Neural cell (in vitro differentiated cells): ENCODE measurements at regions not wholly inside any gene's neighbourhood (a gene's known extent, or its start where the extent isn't known, plus 50 kb on each side); places are given as distances from the start of the nearest gene placed in this dataset.

Experiments
- H2AFZ ChIP-seq: fragments of 200-600, 300-800 bp; sonication (generic), shearing (Covaris generic); 2 replicates; pipeline ENCODE4 v1.6.0; 2014; ENCODE audit warnings: low read depth, mild to moderate bottlenecking, antibody characterized with exemption, low read length, moderate library complexity
- H3F3A ChIP-seq: fragments of 200-600 bp; shearing (Covaris generic); 2 replicates; pipeline ENCODE4 v1.6.1; 2016; ENCODE audit warnings: mild to moderate bottlenecking, moderate library complexity, mixed read lengths, antibody characterized with exemption, low read length; ENCODE audit not compliant: insufficient read depth, poor library complexity, severe bottlenecking
- H3K27ac ChIP-seq: fragments of 200-600, 300-800 bp; sonication (generic), shearing (Covaris generic); 2 replicates; pipeline ENCODE4 v1.5.1; 2014; ENCODE audit warnings: mild to moderate bottlenecking, low read length, moderate library complexity
- H3K27me3 ChIP-seq: fragments of 300-800, 200-600 bp; sonication (generic), shearing (Covaris generic); 2 replicates; pipeline ENCODE4 v1.6.0; 2014; ENCODE audit warnings: mild to moderate bottlenecking, low read depth, low read length, moderate library complexity; ENCODE audit not compliant: insufficient read depth
- H3K36me3 ChIP-seq: fragments of 300-800, 200-600 bp; sonication (generic), shearing (Covaris generic); 2 replicates; pipeline ENCODE4 v1.5.1; 2014; ENCODE audit warnings: mild to moderate bottlenecking, antibody characterized with exemption, low read length, moderate library complexity; ENCODE audit not compliant: insufficient read depth
- H3K4me2 ChIP-seq: fragments of 300-800, 200-600 bp; sonication (generic), shearing (Covaris generic); 2 replicates; pipeline ENCODE4 v1.6.0; 2014; ENCODE audit warnings: mild to moderate bottlenecking, low read length
- H3K4me3 ChIP-seq: fragments of 300-800, 200-600 bp; sonication (generic), shearing (Covaris generic); 2 replicates; pipeline ENCODE4 v1.5.1; 2014; ENCODE audit warnings: mild to moderate bottlenecking, low read length, moderate library complexity
- H3K79me2 ChIP-seq: fragments of 200-600 bp; shearing (Covaris generic); replicated peaks from 2 replicates; pipeline ENCODE4 v1.6.0; 2014; ENCODE audit warnings: mild to moderate bottlenecking, low read length, moderate library complexity; ENCODE audit not compliant: insufficient read depth
- H3K9ac ChIP-seq: fragments of 300-800, 200-600 bp; sonication (generic), shearing (Covaris generic); 2 replicates; pipeline ENCODE4 v1.6.1; 2016; ENCODE audit warnings: mild to moderate bottlenecking, low read length, mixed read lengths
- H3K9me2 ChIP-seq: fragments of 200-600 bp; shearing (Covaris generic); 2 replicates; pipeline ENCODE4 v1.6.1; 2016; ENCODE audit warnings: mild to moderate bottlenecking, low read length, mixed read lengths; ENCODE audit not compliant: insufficient read depth
- H3K9me3 ChIP-seq: fragments of 200-600, 300-800 bp; sonication (generic), shearing (Covaris generic); 2 replicates; pipeline ENCODE4 v1.6.1; 2016; ENCODE audit warnings: mild to moderate bottlenecking, mixed run types, low read length, moderate library complexity, mixed read lengths
- H4K20me1 ChIP-seq: fragments of 200-600 bp; shearing (Covaris generic); 2 replicates; pipeline ENCODE4 v1.6.1; 2016; ENCODE audit warnings: mild to moderate bottlenecking, mixed run types; ENCODE audit not compliant: insufficient read depth
- EP300 ChIP-seq: fragments of 450-650 bp; conservative IDR thresholded peaks from 2 replicates; pipeline ENCODE4 v1.6.1; 2014; ENCODE audit warnings: antibody characterized with exemption, mild to moderate bottlenecking, moderate library complexity; ENCODE audit not compliant: poor library complexity, severe bottlenecking
- EZH2 ChIP-seq: fragments of 200-600, 300-800 bp; shearing (Covaris generic), sonication (generic); IDR thresholded peaks from 2 replicates; pipeline ENCODE4 v1.6.1; 2014; ENCODE audit warnings: antibody characterized with exemption, low read length, borderline replicate concordance, mild to moderate bottlenecking; ENCODE audit not compliant: insufficient read depth, poor library complexity, severe bottlenecking
- MXI1 ChIP-seq: fragments of 450-650 bp; conservative IDR thresholded peaks from 2 replicates; pipeline ENCODE4 v1.6.1; 2014; ENCODE audit warnings: antibody characterized with exemption, mild to moderate bottlenecking; ENCODE audit not compliant: poor library complexity, severe bottlenecking
- POLR2AphosphoS5 ChIP-seq: IDR thresholded peaks from 2 replicates; pipeline ENCODE4 v1.6.1; 2012
- RAD21 ChIP-seq: fragments of 450-650 bp; conservative IDR thresholded peaks from 2 replicates; pipeline ENCODE4 v1.6.1; 2014; ENCODE audit warnings: antibody characterized with exemption, mild to moderate bottlenecking, moderate library complexity
- SMC3 ChIP-seq: fragments of 450-650 bp; conservative IDR thresholded peaks from 2 replicates; pipeline ENCODE4 v1.6.1; 2014; ENCODE audit warnings: antibody characterized with exemption, mild to moderate bottlenecking, moderate library complexity; ENCODE audit not compliant: poor library complexity
- TAF1 ChIP-seq: IDR thresholded peaks from 2 replicates; pipeline ENCODE4 v1.6.1; 2012; ENCODE audit warnings: low read depth
- TF ChIP-seq, protein P1 (sequence below): IDR thresholded peaks from 2 replicates; pipeline ENCODE4 v1.6.1; 2012; ENCODE audit warnings: borderline replicate concordance
- TF ChIP-seq, protein P2 (sequence below): fragments of 450-650 bp; IDR thresholded peaks from 2 replicates; pipeline ENCODE4 v1.5.1; 2014; ENCODE audit warnings: antibody characterized with exemption, mild to moderate bottlenecking, moderate library complexity; ENCODE audit not compliant: poor library complexity, severe bottlenecking

DNA sequence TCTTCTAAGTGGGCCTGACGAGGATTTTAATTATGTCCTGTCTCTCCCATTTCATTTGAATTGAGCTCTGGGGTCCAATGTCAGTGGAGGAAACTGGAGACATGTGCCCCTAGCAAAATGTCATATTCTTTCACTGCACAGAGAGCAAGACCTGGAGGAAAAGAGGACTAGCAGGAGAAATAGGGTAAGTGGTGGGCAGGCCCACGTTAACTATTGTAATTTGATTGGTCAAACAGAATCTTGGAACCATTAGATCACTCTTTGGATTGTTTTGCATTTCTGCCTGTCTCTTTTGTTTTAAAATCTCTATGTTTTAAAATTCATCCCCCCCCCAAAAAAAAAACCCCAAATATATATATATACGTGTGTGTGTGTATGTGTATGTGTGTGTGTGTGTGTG lies 113.9 kb upstream of the PELI2 start:
- no peaks in the 10 kb centered on the region for H3K79me2 ChIP-seq
- no peaks in the 10 kb centered on the region for H3K9me3 ChIP-seq
- TF ChIP-seq, protein P1, sequence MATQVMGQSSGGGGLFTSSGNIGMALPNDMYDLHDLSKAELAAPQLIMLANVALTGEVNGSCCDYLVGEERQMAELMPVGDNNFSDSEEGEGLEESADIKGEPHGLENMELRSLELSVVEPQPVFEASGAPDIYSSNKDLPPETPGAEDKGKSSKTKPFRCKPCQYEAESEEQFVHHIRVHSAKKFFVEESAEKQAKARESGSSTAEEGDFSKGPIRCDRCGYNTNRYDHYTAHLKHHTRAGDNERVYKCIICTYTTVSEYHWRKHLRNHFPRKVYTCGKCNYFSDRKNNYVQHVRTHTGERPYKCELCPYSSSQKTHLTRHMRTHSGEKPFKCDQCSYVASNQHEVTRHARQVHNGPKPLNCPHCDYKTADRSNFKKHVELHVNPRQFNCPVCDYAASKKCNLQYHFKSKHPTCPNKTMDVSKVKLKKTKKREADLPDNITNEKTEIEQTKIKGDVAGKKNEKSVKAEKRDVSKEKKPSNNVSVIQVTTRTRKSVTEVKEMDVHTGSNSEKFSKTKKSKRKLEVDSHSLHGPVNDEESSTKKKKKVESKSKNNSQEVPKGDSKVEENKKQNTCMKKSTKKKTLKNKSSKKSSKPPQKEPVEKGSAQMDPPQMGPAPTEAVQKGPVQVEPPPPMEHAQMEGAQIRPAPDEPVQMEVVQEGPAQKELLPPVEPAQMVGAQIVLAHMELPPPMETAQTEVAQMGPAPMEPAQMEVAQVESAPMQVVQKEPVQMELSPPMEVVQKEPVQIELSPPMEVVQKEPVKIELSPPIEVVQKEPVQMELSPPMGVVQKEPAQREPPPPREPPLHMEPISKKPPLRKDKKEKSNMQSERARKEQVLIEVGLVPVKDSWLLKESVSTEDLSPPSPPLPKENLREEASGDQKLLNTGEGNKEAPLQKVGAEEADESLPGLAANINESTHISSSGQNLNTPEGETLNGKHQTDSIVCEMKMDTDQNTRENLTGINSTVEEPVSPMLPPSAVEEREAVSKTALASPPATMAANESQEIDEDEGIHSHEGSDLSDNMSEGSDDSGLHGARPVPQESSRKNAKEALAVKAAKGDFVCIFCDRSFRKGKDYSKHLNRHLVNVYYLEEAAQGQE, result no peak
- no peak for TF ChIP-seq RAD21
- no peak for TF ChIP-seq MXI1
- no peak for TF ChIP-seq TAF1
- TF ChIP-seq SMC3, result no peak
- TF ChIP-seq POLR2AphosphoS5, result no peak
- no peak for TF ChIP-seq EZH2
- H4K20me1 ChIP-seq, result no peaks in the 10 kb centered on the region
- H3K27me3 ChIP-seq, result no peaks in the 10 kb centered on the region
- H3K4me3 ChIP-seq, result no peak overlapping the region
- H3K9ac ChIP-seq, result no peak overlapping the region
- H3F3A ChIP-seq, result no peaks in the 10 kb centered on the region
- no peak overlapping the region for H3K27ac ChIP-seq
- H3K9me2 ChIP-seq, result no peaks in the 10 kb centered on the region
- no peak overlapping the region for H3K4me2 ChIP-seq
- H3K36me3 ChIP-seq, result no peaks in the 10 kb centered on the region
- no peak overlapping the region for H2AFZ ChIP-seq

DNA sequence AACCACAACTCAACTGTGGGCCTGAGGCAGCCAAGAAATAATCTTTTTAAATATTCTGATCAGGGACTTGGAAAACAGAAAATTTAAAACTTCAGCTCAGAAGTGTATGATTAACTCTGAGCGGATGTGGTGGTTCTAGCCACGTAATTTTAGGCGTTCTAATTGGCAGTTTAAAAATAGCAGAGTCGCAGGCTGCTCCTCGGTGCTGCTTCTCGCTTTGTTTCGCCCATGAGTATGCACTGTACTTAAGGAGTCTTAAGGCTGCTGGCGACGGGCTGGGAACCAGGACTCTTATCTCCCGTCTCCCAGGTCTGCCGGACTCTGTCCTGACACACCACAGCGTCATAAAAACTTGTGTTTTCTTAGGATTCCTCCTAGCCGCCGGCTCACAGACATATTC lies 113.4 kb upstream of the PELI2 start:
- no peaks in the 10 kb centered on the region for H3K9me3 ChIP-seq
- no peaks in the 10 kb centered on the region for H4K20me1 ChIP-seq
- H3K79me2 ChIP-seq, result no peaks in the 10 kb centered on the region
- no peaks in the 10 kb centered on the region for H3K36me3 ChIP-seq
- no peak for TF ChIP-seq SMC3
- TF ChIP-seq EZH2, result no peak
- TF ChIP-seq MXI1, result no peak
- TF ChIP-seq POLR2AphosphoS5, result no peak
- TF ChIP-seq, protein P1, result no peak
- no peak for TF ChIP-seq TAF1
- TF ChIP-seq, protein P2, sequence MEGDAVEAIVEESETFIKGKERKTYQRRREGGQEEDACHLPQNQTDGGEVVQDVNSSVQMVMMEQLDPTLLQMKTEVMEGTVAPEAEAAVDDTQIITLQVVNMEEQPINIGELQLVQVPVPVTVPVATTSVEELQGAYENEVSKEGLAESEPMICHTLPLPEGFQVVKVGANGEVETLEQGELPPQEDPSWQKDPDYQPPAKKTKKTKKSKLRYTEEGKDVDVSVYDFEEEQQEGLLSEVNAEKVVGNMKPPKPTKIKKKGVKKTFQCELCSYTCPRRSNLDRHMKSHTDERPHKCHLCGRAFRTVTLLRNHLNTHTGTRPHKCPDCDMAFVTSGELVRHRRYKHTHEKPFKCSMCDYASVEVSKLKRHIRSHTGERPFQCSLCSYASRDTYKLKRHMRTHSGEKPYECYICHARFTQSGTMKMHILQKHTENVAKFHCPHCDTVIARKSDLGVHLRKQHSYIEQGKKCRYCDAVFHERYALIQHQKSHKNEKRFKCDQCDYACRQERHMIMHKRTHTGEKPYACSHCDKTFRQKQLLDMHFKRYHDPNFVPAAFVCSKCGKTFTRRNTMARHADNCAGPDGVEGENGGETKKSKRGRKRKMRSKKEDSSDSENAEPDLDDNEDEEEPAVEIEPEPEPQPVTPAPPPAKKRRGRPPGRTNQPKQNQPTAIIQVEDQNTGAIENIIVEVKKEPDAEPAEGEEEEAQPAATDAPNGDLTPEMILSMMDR, result no peak
- TF ChIP-seq RAD21, result no peak
- no peak for TF ChIP-seq EP300
- no peak overlapping the region for H3K27ac ChIP-seq
- no peaks in the 10 kb centered on the region for H3K9me2 ChIP-seq
- no peak overlapping the region for H2AFZ ChIP-seq
- H3K27me3 ChIP-seq, result no peaks in the 10 kb centered on the region
- no peaks in the 10 kb centered on the region for H3F3A ChIP-seq
- no peak overlapping the region for H3K4me3 ChIP-seq
- H3K9ac ChIP-seq, result no peak overlapping the region
- H3K4me2 ChIP-seq, result no peak overlapping the region
